Thyroid gland (tissue), 4 donors: ENCODE measurements at regions not wholly inside any gene's neighbourhood (a gene's known extent, or its start where the extent isn't known, plus 50 kb on each side); places are given as distances from the start of the nearest gene placed in this dataset.

Experiments
- POLR2A ChIP-seq, 2 donors: fragments of 450-650 bp; IDR thresholded peaks; one replicate each; pipeline ENCODE4 v1.6.1; 2017; ENCODE audit warnings: antibody characterized with exemption in 2 of 2, mild to moderate bottlenecking in 2 of 2, moderate library complexity in 1 of 2
- TF ChIP-seq, protein P1 (sequence below), 6 experiments: fragments of 200-600 bp in 3 of 6; fragments of 450-650 bp in 3 of 6; sonication (generic) in 3 of 6; IDR thresholded peaks; one replicate each; pipeline ENCODE4 v1.5.1; 2016 to 2019; ENCODE audit warnings: antibody characterized with exemption in 6 of 6, mild to moderate bottlenecking in 2 of 6, inconsistent platforms in 1 of 6, moderate library complexity in 1 of 6

GRCh38 chr4:138796761-138797160 is 218.8 kb upstream of the NOCT start:
- TF ChIP-seq POLR2A (IDR thresholded peaks at IDR 0.05), result no peak
- TF ChIP-seq, protein P1, sequence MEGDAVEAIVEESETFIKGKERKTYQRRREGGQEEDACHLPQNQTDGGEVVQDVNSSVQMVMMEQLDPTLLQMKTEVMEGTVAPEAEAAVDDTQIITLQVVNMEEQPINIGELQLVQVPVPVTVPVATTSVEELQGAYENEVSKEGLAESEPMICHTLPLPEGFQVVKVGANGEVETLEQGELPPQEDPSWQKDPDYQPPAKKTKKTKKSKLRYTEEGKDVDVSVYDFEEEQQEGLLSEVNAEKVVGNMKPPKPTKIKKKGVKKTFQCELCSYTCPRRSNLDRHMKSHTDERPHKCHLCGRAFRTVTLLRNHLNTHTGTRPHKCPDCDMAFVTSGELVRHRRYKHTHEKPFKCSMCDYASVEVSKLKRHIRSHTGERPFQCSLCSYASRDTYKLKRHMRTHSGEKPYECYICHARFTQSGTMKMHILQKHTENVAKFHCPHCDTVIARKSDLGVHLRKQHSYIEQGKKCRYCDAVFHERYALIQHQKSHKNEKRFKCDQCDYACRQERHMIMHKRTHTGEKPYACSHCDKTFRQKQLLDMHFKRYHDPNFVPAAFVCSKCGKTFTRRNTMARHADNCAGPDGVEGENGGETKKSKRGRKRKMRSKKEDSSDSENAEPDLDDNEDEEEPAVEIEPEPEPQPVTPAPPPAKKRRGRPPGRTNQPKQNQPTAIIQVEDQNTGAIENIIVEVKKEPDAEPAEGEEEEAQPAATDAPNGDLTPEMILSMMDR (IDR thresholded peaks at IDR 0.05), result no peak
